Esophagus squamous epithelium (tissue), 4 donors: ENCODE measurements at regions not wholly inside any gene's neighbourhood (a gene's known extent, or its start where the extent isn't known, plus 50 kb on each side); places are given as distances from the start of the nearest gene placed in this dataset.

ENCODE experiments used
- POLR2A ChIP-seq, 4 donors: fragments of 450-650 bp; IDR thresholded peaks; one replicate each; pipeline ENCODE4 v1.6.1; 2017; ENCODE audit warnings: antibody characterized with exemption in 4 of 4, mild to moderate bottlenecking in 4 of 4, moderate library complexity in 3 of 4
- TF ChIP-seq, protein P1 (sequence below), 6 experiments: fragments of 450-650 bp in 4 of 6; fragments of 200-600 bp in 2 of 6; sonication (generic) in 2 of 6; IDR thresholded peaks; one replicate each; pipeline ENCODE4 v1.5.1; 2016 to 2019; ENCODE audit warnings: antibody characterized with exemption in 6 of 6, mild to moderate bottlenecking in 4 of 6, moderate library complexity in 4 of 6

GRCh38 chr3:65081536-65081935, 393.7 kb upstream of the ADAMTS9 start:
- TF ChIP-seq, protein P1, sequence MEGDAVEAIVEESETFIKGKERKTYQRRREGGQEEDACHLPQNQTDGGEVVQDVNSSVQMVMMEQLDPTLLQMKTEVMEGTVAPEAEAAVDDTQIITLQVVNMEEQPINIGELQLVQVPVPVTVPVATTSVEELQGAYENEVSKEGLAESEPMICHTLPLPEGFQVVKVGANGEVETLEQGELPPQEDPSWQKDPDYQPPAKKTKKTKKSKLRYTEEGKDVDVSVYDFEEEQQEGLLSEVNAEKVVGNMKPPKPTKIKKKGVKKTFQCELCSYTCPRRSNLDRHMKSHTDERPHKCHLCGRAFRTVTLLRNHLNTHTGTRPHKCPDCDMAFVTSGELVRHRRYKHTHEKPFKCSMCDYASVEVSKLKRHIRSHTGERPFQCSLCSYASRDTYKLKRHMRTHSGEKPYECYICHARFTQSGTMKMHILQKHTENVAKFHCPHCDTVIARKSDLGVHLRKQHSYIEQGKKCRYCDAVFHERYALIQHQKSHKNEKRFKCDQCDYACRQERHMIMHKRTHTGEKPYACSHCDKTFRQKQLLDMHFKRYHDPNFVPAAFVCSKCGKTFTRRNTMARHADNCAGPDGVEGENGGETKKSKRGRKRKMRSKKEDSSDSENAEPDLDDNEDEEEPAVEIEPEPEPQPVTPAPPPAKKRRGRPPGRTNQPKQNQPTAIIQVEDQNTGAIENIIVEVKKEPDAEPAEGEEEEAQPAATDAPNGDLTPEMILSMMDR (IDR thresholded peaks at IDR 0.05) = no peak
- TF ChIP-seq POLR2A (IDR thresholded peaks at IDR 0.05) = no peak
